HG02885 (cell line): ENCODE measurements at regions not wholly inside any gene's neighbourhood (a gene's known extent, or its start where the extent isn't known, plus 50 kb on each side); places are given as distances from the start of the nearest gene placed in this dataset.
"Not testable (repeated sequence)": the region's sequence is repeated elsewhere in the genome, so short reads cannot be mapped to it uniquely, and the experiment has no call there.

Source experiments
- ATAC-seq: cut with Tn5 transposase; IDR thresholded peaks from one replicate; pipeline ENCODE4 v1.9.1; 2021; ENCODE audit warnings: mild to moderate bottlenecking; ENCODE audit not compliant: unreplicated experiment, poor library complexity

DNA sequence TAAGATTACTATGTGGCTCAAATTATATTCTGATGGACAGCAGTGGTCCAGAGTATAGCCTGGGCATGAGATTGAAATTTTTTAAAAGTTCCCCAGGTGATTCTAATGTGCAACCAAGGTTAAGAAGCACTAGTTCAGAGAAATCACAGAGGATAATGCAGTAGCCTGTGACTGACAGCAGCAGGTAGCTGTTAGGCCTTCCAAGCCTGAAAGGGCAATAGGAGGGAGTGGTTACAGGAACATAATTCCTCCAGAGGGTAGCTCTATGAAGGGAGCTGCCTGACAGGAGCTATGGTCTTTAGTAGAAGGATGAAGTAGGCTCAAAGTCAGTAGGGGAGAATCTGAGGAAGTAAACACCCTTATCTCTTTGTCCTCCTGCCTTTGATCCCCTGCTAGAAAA, 342.9 kb upstream of the PPP2R3A start:
- no peak for ATAC-seq

- ATAC-seq = no peak
These were observed 342.0 kb upstream of the PPP2R3A start for GRCh38 chr3:135623558-135623957.

- no peak for ATAC-seq
These were observed 338.5 kb upstream of the PPP2R3A start for GRCh38 chr3:135627057-135627456.

DNA sequence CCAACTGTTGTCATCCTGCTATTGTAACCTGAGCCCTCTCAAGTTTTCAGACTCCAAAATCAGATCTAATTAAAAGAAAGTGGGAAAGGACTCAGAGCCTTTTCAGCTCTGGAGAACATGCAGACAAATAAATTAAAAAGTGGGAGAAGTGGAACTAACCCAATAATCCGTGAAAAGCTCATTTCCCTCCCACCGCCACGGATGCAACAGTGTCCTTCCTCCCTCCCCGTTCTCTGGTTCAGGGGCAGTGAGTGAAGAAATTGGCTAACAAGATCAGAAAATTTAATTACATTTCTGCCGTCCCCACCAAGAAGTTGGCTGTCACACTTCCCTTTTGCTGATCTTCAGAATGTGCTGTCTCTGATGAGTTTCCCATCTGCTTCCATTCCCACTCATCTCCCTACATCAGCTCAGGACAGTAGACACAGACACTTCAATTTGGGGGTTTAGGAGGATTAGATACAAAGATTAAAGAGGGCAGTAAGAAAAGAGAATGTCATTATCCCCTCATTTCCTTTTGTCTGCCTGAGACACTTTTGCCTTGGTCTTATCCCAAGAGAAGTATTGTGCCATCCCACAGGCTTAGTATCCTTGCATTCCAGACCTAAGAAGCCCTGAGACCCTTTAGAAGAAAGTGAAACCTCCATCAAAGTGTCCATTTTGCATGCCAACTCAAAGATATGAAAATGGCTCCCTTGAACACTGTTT, 335.7 kb upstream of the PPP2R3A start:
- ATAC-seq = no peak

DNA sequence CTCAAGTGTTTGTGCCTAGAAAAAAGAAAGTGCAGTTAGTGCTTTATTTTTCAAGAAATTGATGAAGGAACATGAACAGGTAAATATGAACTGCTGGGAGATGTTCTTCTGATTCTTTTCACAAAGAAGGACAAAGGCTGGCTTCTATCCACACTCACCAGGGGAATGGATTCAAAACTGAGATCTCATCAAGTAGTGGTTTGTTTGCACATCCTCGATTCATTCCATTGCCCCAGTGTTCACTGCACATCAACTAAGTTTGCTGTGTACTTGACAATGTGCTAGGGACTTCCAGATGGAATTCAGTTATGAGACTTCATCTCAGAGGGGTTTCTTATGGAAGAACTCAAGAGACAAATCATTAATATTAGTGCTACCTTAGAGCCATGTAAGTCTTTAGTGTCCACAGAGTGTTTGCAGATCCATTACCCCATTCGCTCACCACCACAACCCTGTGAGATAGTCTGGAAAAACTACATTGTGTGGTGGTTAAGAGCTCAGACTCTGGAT, 332.9 kb upstream of the PPP2R3A start:
- ATAC-seq = no peak

- ATAC-seq = no peak
These were observed 332.4 kb upstream of the PPP2R3A start for GRCh38 chr3:135633078-135633477.

GRCh38 chr3:135636596-135636995, 328.9 kb upstream of the PPP2R3A start:
- no peak for ATAC-seq

GRCh38 chr3:135637013-135637412, 328.5 kb upstream of the PPP2R3A start:
- no peak for ATAC-seq

DNA sequence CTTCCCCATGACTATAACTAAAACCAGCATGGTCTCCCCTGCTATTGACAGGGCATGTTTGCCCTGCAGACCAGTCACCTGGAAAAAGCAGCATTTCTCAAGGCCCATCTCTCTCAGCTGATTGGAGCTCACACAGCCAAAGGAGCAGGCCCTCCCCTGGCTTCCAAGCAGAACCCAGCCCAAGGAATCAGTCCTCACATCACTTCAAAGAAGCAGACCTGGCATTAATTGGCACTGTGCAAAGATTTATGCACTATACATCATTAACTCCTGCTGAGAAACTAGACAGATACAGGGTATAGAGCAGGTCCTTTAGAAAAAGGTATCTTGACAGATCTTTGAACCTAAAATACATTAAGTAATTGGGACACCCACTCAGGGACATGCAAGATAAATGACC, 323.8 kb upstream of the PPP2R3A start:
- ATAC-seq = no peak

- no peak for ATAC-seq
These were observed 320.0 kb upstream of the PPP2R3A start for GRCh38 chr3:135645541-135645940.

DNA sequence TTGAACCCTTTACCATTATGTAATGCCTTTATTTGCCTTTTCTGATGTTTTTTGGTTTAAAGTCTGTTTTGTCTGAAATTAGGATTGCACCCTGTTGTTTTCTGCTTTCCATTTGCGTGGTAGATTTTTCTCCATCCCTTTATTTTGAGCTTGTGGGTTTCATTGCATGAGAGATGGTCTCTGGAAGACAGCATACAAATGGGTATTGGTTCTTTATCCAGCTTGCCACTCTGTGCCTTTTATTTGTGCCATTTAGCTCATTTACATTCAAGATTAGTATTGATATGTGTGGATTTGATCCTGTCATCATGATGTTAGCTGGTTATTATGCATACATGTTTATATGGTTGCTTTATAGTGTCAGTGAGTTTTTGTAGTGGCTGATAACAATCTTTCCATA, 318.7 kb upstream of the PPP2R3A start:
- ATAC-seq = no peak

- ATAC-seq = no peak
These were observed 316.2 kb upstream of the PPP2R3A start for GRCh38 chr3:135649361-135649760.

GRCh38 chr3:135650309-135650708, 315.2 kb upstream of the PPP2R3A start:
- ATAC-seq = no peak

GRCh38 chr3:135652388-135652787, 313.1 kb upstream of the PPP2R3A start:
- no peak for ATAC-seq

- ATAC-seq = no peak
These were observed 310.2 kb upstream of the PPP2R3A start for GRCh38 chr3:135655328-135655727.

- ATAC-seq = not testable (repeated sequence)
These were observed 307.1 kb upstream of the PPP2R3A start for GRCh38 chr3:135658451-135658850.

DNA sequence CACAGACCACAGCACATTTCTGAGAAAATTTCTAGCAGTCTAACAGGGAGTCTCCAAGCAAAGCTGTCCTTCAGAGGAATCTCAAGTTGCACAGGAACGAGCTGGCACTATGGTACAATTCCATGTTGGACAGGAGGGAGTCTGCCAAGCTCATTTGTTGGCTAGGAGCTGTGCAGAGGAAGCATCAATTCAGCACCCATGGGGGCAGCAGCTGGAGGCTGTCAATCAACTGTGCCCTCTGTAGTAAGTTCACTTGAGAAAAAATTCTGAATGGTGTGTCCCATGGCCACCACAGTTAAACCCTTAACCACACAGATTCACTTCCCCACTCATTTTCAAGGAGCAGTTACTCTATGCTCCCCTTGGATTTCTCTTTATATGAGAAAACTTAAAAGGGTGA, 298.5 kb upstream of the PPP2R3A start:
- ATAC-seq = no peak

- ATAC-seq = no peak
These were observed 291.0 kb upstream of the PPP2R3A start for GRCh38 chr3:135674508-135674907.

DNA sequence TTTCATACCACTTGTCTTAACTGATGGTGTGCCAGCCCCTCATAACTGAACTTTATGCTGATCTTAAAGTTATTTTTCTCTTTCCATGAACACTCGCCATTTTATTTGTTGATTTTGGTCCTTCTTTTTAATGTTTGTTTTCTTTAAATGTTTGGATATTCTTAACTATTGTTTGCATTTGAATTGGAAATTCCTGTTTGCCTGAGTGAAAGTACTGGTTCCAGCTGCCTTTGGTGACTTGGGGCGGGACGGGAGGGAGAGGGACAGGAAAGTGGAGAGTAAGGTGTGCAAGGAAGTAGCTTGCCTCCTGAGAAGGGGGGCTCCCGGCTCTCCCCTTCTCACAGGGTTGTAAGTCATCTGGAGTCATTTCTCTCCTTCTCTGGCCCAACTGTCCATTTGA, 287.1 kb upstream of the PPP2R3A start:
- no peak for ATAC-seq

- no peak for ATAC-seq
These were observed 277.5 kb upstream of the PPP2R3A start for GRCh38 chr3:135688003-135688402.

DNA sequence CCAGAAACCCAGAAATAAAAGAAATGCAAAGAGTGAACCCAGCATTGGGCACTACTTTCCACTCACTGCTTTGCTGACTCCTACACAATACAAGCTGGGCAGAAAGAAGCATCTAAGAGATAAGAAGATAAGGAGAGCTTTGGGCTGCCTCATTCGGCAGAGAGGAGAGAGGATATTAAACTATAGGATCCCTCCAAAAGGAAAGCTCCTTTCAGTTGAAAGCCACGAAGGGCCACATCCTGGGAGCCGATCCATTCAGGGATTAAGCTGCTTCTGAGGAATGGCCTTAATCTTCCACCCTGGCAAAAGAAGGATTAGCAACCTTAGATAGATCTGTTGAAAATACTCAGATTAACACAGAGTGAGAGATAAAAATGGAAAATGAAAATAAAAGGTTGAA, 274.9 kb upstream of the PPP2R3A start:
- no peak for ATAC-seq

DNA sequence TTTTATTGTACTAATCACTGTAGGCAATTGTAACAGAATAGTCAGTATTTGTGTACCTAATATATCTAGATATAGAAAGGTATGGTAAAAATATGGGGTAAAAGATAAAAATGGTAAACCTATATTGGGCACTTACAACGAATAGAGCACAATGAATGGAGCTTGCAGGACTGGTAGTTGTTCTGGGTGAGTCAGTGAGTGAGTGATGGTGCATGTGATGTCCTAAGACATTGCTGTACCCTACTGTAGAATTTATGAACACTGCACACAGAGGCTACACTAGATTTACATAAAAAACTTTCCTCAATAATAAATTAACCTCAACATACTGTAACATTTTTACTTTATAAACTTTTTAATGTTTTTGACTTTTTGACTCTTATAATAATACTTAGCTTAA, 274.3 kb upstream of the PPP2R3A start:
- no peak for ATAC-seq
